ENCODE measurements at regions not wholly inside any gene's neighbourhood (a gene's known extent, or its start where the extent isn't known, plus 50 kb on each side); places are given as distances from the start of the nearest gene placed in this dataset.

- TF ChIP-seq CTCF (IDR thresholded peaks at IDR 0.05) (no peak), POLR2AphosphoS5 (IDR thresholded peaks at IDR 0.05; ENCODE audit: insufficient read depth in 1 of 2, low read depth in 1 of 2) (no peak)
These were observed 296.1 kb upstream of the SOX9 start for GRCh38 chr17:71824671-71825070.

Data from vagina (tissue), 2 donors.